ENCODE measurements at regions not wholly inside any gene's neighbourhood (a gene's known extent, or its start where the extent isn't known, plus 50 kb on each side); places are given as distances from the start of the nearest gene placed in this dataset.

GRCh38 chr12:110993434-110993833, 73.1 kb upstream of the MYL2 start:
- TF ChIP-seq CTCF (conservative IDR thresholded peaks at IDR 0.05) (no peak), ZFX (IDR thresholded peaks at IDR 0.05) (no peak)
